AG09319 (cell line): ENCODE measurements at regions not wholly inside any gene's neighbourhood (a gene's known extent, or its start where the extent isn't known, plus 50 kb on each side); places are given as distances from the start of the nearest gene placed in this dataset.

Experiments used
- DNase-seq: peaks from one replicate; pipeline ENCODE4 v3.0.0-alpha.2; 2010; ENCODE audit warnings: low read depth; ENCODE audit errors: extremely low read depth
- CTCF ChIP-seq: IDR thresholded peaks from 2 replicates; pipeline ENCODE4 v1.5.1; 2011; ENCODE audit warnings: low read depth, mild to moderate bottlenecking, inconsistent platforms, low read length, moderate library complexity

- DNase-seq, result no peak
These were observed 606.2 kb downstream of the KLHL13 start for GRCh38 chrX:117510453-117510852.

GRCh38 chrX:117508021-117508420, 608.6 kb downstream of the KLHL13 start:
- no peak for TF ChIP-seq CTCF
- DNase-seq, result no peak

More at GRCh38 chrX:117510453-117510852, 606.2 kb downstream of the KLHL13 start:
- no peak for TF ChIP-seq CTCF

GRCh38 chrX:117487421-117487820, 629.2 kb downstream of the KLHL13 start:
- DNase-seq, result no peak
- no peak for TF ChIP-seq CTCF

GRCh38 chrX:117483950-117484349, 632.7 kb downstream of the KLHL13 start:
- TF ChIP-seq CTCF, result no peak
- no peak for DNase-seq

GRCh38 chrX:117458243-117458968, 658.2 kb downstream of the KLHL13 start:
- DNase-seq, result no peak
- TF ChIP-seq CTCF, result no peak

GRCh38 chrX:117455787-117456186, 660.8 kb downstream of the KLHL13 start:
- DNase-seq, result no peak
- no peak for TF ChIP-seq CTCF

- TF ChIP-seq CTCF, result no peak
- no peak for DNase-seq
These were observed 687.1 kb downstream of the KLHL13 start for GRCh38 chrX:117429501-117429900.
